Osteoblast (primary cell): ENCODE measurements at regions not wholly inside any gene's neighbourhood (a gene's known extent, or its start where the extent isn't known, plus 50 kb on each side); places are given as distances from the start of the nearest gene placed in this dataset.

ENCODE experiments used
- DNase-seq: peaks from one replicate; pipeline ENCODE4 v3.0.0; 2011; ENCODE audit warnings: low spot score, mixed read lengths; ENCODE audit not compliant: insufficient read length; ENCODE audit errors: missing footprints
- H2AFZ ChIP-seq: 2 replicates; pipeline ENCODE4 v1.6.0; 2011; ENCODE audit warnings: mild to moderate bottlenecking, low read length
- H3K27ac ChIP-seq: 2 replicates; pipeline ENCODE4 v1.5.1; 2011; ENCODE audit warnings: mild to moderate bottlenecking, low read depth, low read length, moderate library complexity
- H3K27me3 ChIP-seq: 2 replicates; pipeline ENCODE4 v1.6.0; 2012; ENCODE audit warnings: mild to moderate bottlenecking, control low read depth, inconsistent platforms, low read length, moderate library complexity; ENCODE audit not compliant: insufficient read depth
- H3K36me3 ChIP-seq: 2 replicates; pipeline ENCODE4 v1.5.1; 2011; ENCODE audit warnings: mild to moderate bottlenecking, low read length, control low read depth, moderate library complexity; ENCODE audit not compliant: insufficient read depth
- H3K4me1 ChIP-seq: 2 replicates; pipeline ENCODE4 v1.5.1; 2011; ENCODE audit warnings: mild to moderate bottlenecking, low read length, control low read depth, moderate library complexity; ENCODE audit not compliant: insufficient read depth
- H3K4me2 ChIP-seq: 2 replicates; pipeline ENCODE4 v1.6.0; 2011; ENCODE audit warnings: mild to moderate bottlenecking, low read length; ENCODE audit not compliant: insufficient read depth
- H3K4me3 ChIP-seq: fragments of 200-600 bp; sonication (generic); 3 replicates; pipeline ENCODE4 v1.5.1; 2012; ENCODE audit warnings: mild to moderate bottlenecking, low read length, inconsistent platforms; ENCODE audit not compliant: insufficient read depth
- H3K79me2 ChIP-seq: 2 replicates; pipeline ENCODE4 v1.6.0; 2012; ENCODE audit warnings: mild to moderate bottlenecking, low read length, control low read depth, inconsistent platforms; ENCODE audit not compliant: insufficient read depth
- H3K9me3 ChIP-seq: 2 replicates; pipeline ENCODE4 v1.5.1; 2011; ENCODE audit warnings: low read depth, low read length, control low read depth
- H4K20me1 ChIP-seq: 2 replicates; pipeline ENCODE4 v1.6.0; 2012; ENCODE audit warnings: mild to moderate bottlenecking, low read length, control low read depth; ENCODE audit not compliant: insufficient read depth
- TF ChIP-seq, protein P1 (sequence below): IDR thresholded peaks from 2 replicates; pipeline ENCODE4 v1.5.1; 2011; ENCODE audit warnings: mild to moderate bottlenecking, low read depth, low read length, moderate library complexity; ENCODE audit errors: extremely low read depth

DNA sequence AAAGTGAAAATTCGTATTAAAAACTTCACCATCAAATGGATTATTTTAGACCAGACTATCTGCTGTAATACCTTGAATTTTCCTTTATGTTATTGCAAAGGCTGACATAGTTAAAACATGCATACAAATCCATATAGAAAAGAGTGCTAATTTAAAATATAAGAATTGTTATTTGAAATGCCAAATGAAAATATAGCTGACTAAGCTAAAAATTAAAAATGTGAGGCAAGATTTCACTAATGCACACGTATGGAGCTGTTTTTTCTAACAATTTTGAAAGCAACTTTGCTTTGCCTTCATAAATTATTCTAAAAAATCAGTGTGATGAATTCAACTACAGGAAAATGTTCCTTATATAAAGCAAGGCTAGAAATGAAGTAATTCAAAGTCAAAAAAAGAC, 62.5 kb downstream of the MPP7 start:
- Histone ChIP-seq H3K4me2 (no peak overlapping the region), H3K79me2 (no peaks in the 10 kb centered on the region), H3K36me3 (no peaks in the 10 kb centered on the region), H3K27ac (no peak overlapping the region), H3K4me1 (no peaks in the 10 kb centered on the region), H3K4me3 (no peak overlapping the region), H2AFZ (no peak overlapping the region), H4K20me1 (no peaks in the 10 kb centered on the region), H3K27me3 (peaks cover 22% of the 10 kb centered on the region), H3K9me3 (no peaks in the 10 kb centered on the region)
- DNase-seq = no peak
- TF ChIP-seq, protein P1, sequence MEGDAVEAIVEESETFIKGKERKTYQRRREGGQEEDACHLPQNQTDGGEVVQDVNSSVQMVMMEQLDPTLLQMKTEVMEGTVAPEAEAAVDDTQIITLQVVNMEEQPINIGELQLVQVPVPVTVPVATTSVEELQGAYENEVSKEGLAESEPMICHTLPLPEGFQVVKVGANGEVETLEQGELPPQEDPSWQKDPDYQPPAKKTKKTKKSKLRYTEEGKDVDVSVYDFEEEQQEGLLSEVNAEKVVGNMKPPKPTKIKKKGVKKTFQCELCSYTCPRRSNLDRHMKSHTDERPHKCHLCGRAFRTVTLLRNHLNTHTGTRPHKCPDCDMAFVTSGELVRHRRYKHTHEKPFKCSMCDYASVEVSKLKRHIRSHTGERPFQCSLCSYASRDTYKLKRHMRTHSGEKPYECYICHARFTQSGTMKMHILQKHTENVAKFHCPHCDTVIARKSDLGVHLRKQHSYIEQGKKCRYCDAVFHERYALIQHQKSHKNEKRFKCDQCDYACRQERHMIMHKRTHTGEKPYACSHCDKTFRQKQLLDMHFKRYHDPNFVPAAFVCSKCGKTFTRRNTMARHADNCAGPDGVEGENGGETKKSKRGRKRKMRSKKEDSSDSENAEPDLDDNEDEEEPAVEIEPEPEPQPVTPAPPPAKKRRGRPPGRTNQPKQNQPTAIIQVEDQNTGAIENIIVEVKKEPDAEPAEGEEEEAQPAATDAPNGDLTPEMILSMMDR = no peak

DNA sequence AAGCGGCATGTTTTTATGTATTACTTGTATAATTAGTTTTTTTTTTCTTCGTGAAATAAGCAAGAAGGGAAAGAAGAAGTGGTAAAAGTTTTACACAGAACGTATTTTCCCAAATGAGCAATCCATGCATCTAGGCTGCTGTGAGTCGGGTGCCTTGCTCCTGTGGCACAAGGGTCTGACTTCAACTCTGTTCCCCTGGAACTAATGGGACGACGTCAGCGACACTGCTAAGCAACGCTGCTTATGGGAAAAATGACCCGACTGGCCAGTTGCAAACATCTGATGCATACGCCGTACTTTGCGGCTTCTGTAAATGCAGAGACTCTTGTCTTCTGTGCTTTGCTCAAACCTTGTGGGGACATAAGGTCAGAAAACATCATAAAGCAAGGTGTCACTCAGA, 66.3 kb downstream of the MPP7 start:
- H3K27me3 ChIP-seq = peaks cover 9% of the 10 kb centered on the region
- H4K20me1 ChIP-seq = no peaks in the 10 kb centered on the region
- H3K4me2 ChIP-seq = no peak overlapping the region
- no peaks in the 10 kb centered on the region for H3K79me2 ChIP-seq
- H3K9me3 ChIP-seq = no peaks in the 10 kb centered on the region
- H3K36me3 ChIP-seq = no peaks in the 10 kb centered on the region
- TF ChIP-seq, protein P1 = no peak
- H3K27ac ChIP-seq = no peak overlapping the region
- H3K4me1 ChIP-seq = no peaks in the 10 kb centered on the region
- H3K4me3 ChIP-seq = no peak overlapping the region
- peak overlapping the region; percentile 23 for H2AFZ ChIP-seq
- DNase-seq = no peak

DNA sequence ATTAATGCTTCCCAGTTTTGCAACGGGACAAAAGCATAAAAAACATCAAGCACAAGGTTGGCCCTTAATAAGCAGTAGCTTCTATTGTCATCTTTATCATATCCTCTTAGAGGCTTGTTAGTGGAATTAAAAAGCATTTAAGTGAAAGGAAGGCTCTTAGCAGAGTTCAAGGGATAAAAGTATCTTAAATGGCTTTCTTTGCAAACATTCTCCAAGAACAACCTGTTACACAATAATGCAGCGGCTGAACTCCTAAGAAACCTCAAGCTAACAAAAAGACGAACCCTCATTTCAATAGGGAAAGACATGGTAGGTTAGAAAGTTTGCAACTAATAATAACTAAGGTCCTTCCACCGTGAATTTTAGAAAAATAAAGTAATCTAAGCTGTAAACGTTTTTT, 82.1 kb downstream of the MPP7 start:
- no peak overlapping the region for H3K4me3 ChIP-seq
- H3K4me2 ChIP-seq = no peak overlapping the region
- H3K79me2 ChIP-seq = no peaks in the 10 kb centered on the region
- H3K4me1 ChIP-seq = peaks cover 18% of the 10 kb centered on the region
- DNase-seq = no peak
- no peak overlapping the region for H3K27ac ChIP-seq
- no peaks in the 10 kb centered on the region for H4K20me1 ChIP-seq
- H3K27me3 ChIP-seq = no peaks in the 10 kb centered on the region
- no peak overlapping the region for H2AFZ ChIP-seq
- no peaks in the 10 kb centered on the region for H3K9me3 ChIP-seq
- TF ChIP-seq, protein P1 = no peak
- no peaks in the 10 kb centered on the region for H3K36me3 ChIP-seq

DNA sequence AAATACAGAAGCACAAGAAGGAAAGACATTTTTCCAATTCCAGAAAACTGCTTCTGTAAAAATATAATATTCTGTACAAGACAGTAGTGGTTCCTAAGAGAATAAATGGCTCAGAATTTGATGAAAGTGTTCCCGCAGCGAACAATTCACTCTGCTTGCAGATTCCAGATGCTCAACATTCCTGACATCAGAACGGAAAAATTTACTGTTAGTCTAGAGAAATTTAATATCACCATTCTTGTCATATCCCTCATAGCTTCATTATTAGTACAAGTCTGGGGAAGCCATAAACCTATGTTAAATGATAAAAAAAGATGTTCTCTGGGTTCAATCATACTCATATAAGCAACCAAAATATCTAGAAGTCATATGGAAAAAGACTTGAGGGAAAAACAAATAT, 83.6 kb downstream of the MPP7 start:
- peaks cover 18% of the 10 kb centered on the region for H3K4me1 ChIP-seq
- H3K79me2 ChIP-seq = no peaks in the 10 kb centered on the region
- H3K27me3 ChIP-seq = peaks cover 2% of the 10 kb centered on the region
- H2AFZ ChIP-seq = no peak overlapping the region
- no peak overlapping the region for H3K27ac ChIP-seq
- TF ChIP-seq, protein P1 = no peak
- H3K36me3 ChIP-seq = no peaks in the 10 kb centered on the region
- no peaks in the 10 kb centered on the region for H3K9me3 ChIP-seq
- H3K4me3 ChIP-seq = no peak overlapping the region
- no peak overlapping the region for H3K4me2 ChIP-seq
- no peaks in the 10 kb centered on the region for H4K20me1 ChIP-seq
- DNase-seq = peak; percentile 53
